ENCODE measurements at regions not wholly inside any gene's neighbourhood (a gene's known extent, or its start where the extent isn't known, plus 50 kb on each side); places are given as distances from the start of the nearest gene placed in this dataset.

GRCh38 chr9:113673726-113674125 lies 202.4 kb upstream of the ZNF618 start:
- no peak for TF ChIP-seq CEBPB (IDR thresholded peaks at IDR 0.05)
- TF ChIP-seq REST (IDR thresholded peaks at IDR 0.05; ENCODE audit: low read depth): no peak
- no peak for TF ChIP-seq YY1 (IDR thresholded peaks at IDR 0.05; ENCODE audit: low read depth)
- TF ChIP-seq CREB1 (IDR thresholded peaks at IDR 0.05; ENCODE audit: low read depth): no peak
- no peak for TF ChIP-seq MAX (IDR thresholded peaks at IDR 0.05)
- TF ChIP-seq TCF12 (IDR thresholded peaks at IDR 0.05; ENCODE audit: low read depth): no peak
- no peak for TF ChIP-seq RAD21 (IDR thresholded peaks at IDR 0.05; ENCODE audit: low read depth)
- no peak for TF ChIP-seq NFIC (IDR thresholded peaks at IDR 0.05)
- no peak for TF ChIP-seq TAF1 (IDR thresholded peaks at IDR 0.05; ENCODE audit: low read depth)
- TF ChIP-seq ZBTB7A (IDR thresholded peaks at IDR 0.05; ENCODE audit: low read depth): no peak
- no peak for TF ChIP-seq EP300 (IDR thresholded peaks at IDR 0.05; ENCODE audit: borderline replicate concordance)

Measured in Ishikawa (cell line).